Smooth muscle cell (in vitro differentiated cells): ENCODE measurements at regions not wholly inside any gene's neighbourhood (a gene's known extent, or its start where the extent isn't known, plus 50 kb on each side); places are given as distances from the start of the nearest gene placed in this dataset.

Experiments used
- DNase-seq: peaks from one replicate; lab custom pipeline; 2025; ENCODE audit not compliant: unreplicated experiment; lab: John Stamatoyannopoulos, UW
- H2AFZ ChIP-seq: fragments of 200-600 bp; sonication (generic); 2 replicates; pipeline ENCODE4 v1.6.0; 2016; ENCODE audit warnings: antibody characterized with exemption, low read depth, mild to moderate bottlenecking
- H3F3A ChIP-seq: fragments of 200-600 bp; sonication (generic); 2 replicates; pipeline ENCODE4 v1.6.0; 2017; ENCODE audit warnings: antibody characterized with exemption, low read depth
- H3K27ac ChIP-seq: fragments of 200-600 bp; sonication (generic); 2 replicates; pipeline ENCODE4 v1.5.1; 2016; ENCODE audit warnings: low read depth, mild to moderate bottlenecking
- H3K27me3 ChIP-seq: fragments of 200-600 bp; sonication (generic); 2 replicates; pipeline ENCODE4 v1.6.1; 2016; ENCODE audit warnings: low read depth, mild to moderate bottlenecking
- H3K36me3 ChIP-seq: fragments of 200-600 bp; sonication (generic); 2 replicates; pipeline ENCODE4 v1.5.1; 2016; ENCODE audit warnings: low read depth
- H3K4me1 ChIP-seq: fragments of 200-600 bp; sonication (generic); 2 replicates; pipeline ENCODE4 v1.5.1; 2016; ENCODE audit warnings: low read depth
- H3K4me2 ChIP-seq: fragments of 200-600 bp; sonication (generic); 2 replicates; pipeline ENCODE4 v1.6.0; 2016; ENCODE audit warnings: mild to moderate bottlenecking
- H3K4me3 ChIP-seq: fragments of 200-600 bp; sonication (generic); 2 replicates; pipeline ENCODE4 v1.5.1; 2016; ENCODE audit warnings: mild to moderate bottlenecking
- H3K79me2 ChIP-seq: fragments of 200-600 bp; sonication (generic); 2 replicates; pipeline ENCODE4 v1.6.0; 2016; ENCODE audit warnings: low read depth, mild to moderate bottlenecking
- H3K9ac ChIP-seq: fragments of 200-600 bp; sonication (generic); 2 replicates; pipeline ENCODE4 v1.6.0; 2016; ENCODE audit warnings: low read depth
- H3K9me3 ChIP-seq: fragments of 200-600 bp; sonication (generic); replicated peaks from 2 replicates; pipeline ENCODE4 v1.5.1; 2016; ENCODE audit warnings: low read depth
- H4K20me1 ChIP-seq: fragments of 200-600 bp; sonication (generic); 2 replicates; pipeline ENCODE4 v1.6.0; 2016; ENCODE audit warnings: low read depth
- CTCF ChIP-seq: fragments of 200-600 bp; sonication (generic); IDR thresholded peaks from 2 replicates; pipeline ENCODE4 v1.5.1; 2017; ENCODE audit warnings: borderline replicate concordance, mild to moderate bottlenecking, antibody characterized with exemption; ENCODE audit not compliant: insufficient read depth, poor library complexity, severe bottlenecking
- WGBS: methylation state at CpG from one replicate; pipeline ENCODE4 v1.1.7; 2016; ENCODE audit warnings: low lambda C conversion rate; 5-methylcytosine and 5-hydroxymethylcytosine counted together

GRCh38 chr6:134676307-134677281 lies 273.3 kb downstream of the ALDH8A1 start:
- WGBS = 82% methylated on average over 6 of the region's 6 CpGs
- H4K20me1 ChIP-seq = no peaks in the 10 kb centered on the region
- no peak overlapping the region for H3K4me3 ChIP-seq
- no peak for DNase-seq
- no peak for TF ChIP-seq CTCF
- H3K9me3 ChIP-seq = no peaks in the 10 kb centered on the region
- no peaks in the 10 kb centered on the region for H3K79me2 ChIP-seq
- H3K27ac ChIP-seq = no peak overlapping the region
- H3K27me3 ChIP-seq = no peaks in the 10 kb centered on the region
- H3K4me2 ChIP-seq = no peak overlapping the region
- no peaks in the 10 kb centered on the region for H3K4me1 ChIP-seq
- no peak overlapping the region for H3K9ac ChIP-seq
- H3F3A ChIP-seq = no peaks in the 10 kb centered on the region
- H2AFZ ChIP-seq = no peak overlapping the region
- H3K36me3 ChIP-seq = no peaks in the 10 kb centered on the region

GRCh38 chr6:134675110-134676054 lies 274.5 kb downstream of the ALDH8A1 start:
- no peak overlapping the region for H3K4me2 ChIP-seq
- no peak overlapping the region for H3K27ac ChIP-seq
- no peaks in the 10 kb centered on the region for H4K20me1 ChIP-seq
- no peak for TF ChIP-seq CTCF
- H3F3A ChIP-seq = no peaks in the 10 kb centered on the region
- no peaks in the 10 kb centered on the region for H3K79me2 ChIP-seq
- H3K9ac ChIP-seq = no peak overlapping the region
- DNase-seq = no peak
- H3K27me3 ChIP-seq = no peaks in the 10 kb centered on the region
- no peaks in the 10 kb centered on the region for H3K36me3 ChIP-seq
- 88% methylated on average over 11 of the region's 11 CpGs for WGBS
- H2AFZ ChIP-seq = no peak overlapping the region
- no peaks in the 10 kb centered on the region for H3K9me3 ChIP-seq
- no peak overlapping the region for H3K4me3 ChIP-seq
- no peaks in the 10 kb centered on the region for H3K4me1 ChIP-seq

GRCh38 chr6:134674562-134674961 lies 275.3 kb downstream of the ALDH8A1 start:
- no peak for TF ChIP-seq CTCF
- no peaks in the 10 kb centered on the region for H3F3A ChIP-seq
- no peaks in the 10 kb centered on the region for H3K27me3 ChIP-seq
- H3K27ac ChIP-seq = no peak overlapping the region
- no peak overlapping the region for H3K4me2 ChIP-seq
- H3K36me3 ChIP-seq = no peaks in the 10 kb centered on the region
- H4K20me1 ChIP-seq = no peaks in the 10 kb centered on the region
- H3K79me2 ChIP-seq = no peaks in the 10 kb centered on the region
- no peak overlapping the region for H3K4me3 ChIP-seq
- H3K9me3 ChIP-seq = no peaks in the 10 kb centered on the region
- no peaks in the 10 kb centered on the region for H3K4me1 ChIP-seq
- WGBS = 88% methylated on average over 2 of the region's 2 CpGs
- H2AFZ ChIP-seq = no peak overlapping the region
- DNase-seq = no peak
- no peak overlapping the region for H3K9ac ChIP-seq
